Testis (tissue), 2 donors: ENCODE measurements at regions not wholly inside any gene's neighbourhood (a gene's known extent, or its start where the extent isn't known, plus 50 kb on each side); places are given as distances from the start of the nearest gene placed in this dataset.

Source experiments
- CTCF ChIP-seq, 3 experiments: fragments of 450-650 bp in 2 of 3; fragments of 200-600 bp in 1 of 3; sonication (generic) in 1 of 3; IDR thresholded peaks; one replicate each; pipeline ENCODE4 v1.5.1; 2016 to 2019; ENCODE audit warnings: antibody characterized with exemption in 3 of 3, mild to moderate bottlenecking in 2 of 3, moderate library complexity in 1 of 3
- POLR2A ChIP-seq: fragments of 450-650 bp; IDR thresholded peaks from one replicate; pipeline ENCODE4 v1.6.1; 2017; ENCODE audit warnings: antibody characterized with exemption, mild to moderate bottlenecking, moderate library complexity

GRCh38 chr5:67805666-67806348 is 409.7 kb upstream of the PIK3R1 start:
- no peak for TF ChIP-seq CTCF (IDR thresholded peaks at IDR 0.05)
- TF ChIP-seq POLR2A: no peak
